ENCODE measurements at regions not wholly inside any gene's neighbourhood (a gene's known extent, or its start where the extent isn't known, plus 50 kb on each side); places are given as distances from the start of the nearest gene placed in this dataset.
A peak's percentile ranks its signal among the peaks of the same experiment; 100 is the strongest.

- peaks cover 18% of the 10 kb centered on the region for H3K4me1 ChIP-seq (ENCODE audit: low read depth, poor library complexity, severe bottlenecking)
- no peaks in the 10 kb centered on the region for H3K79me2 ChIP-seq (ENCODE audit: insufficient read depth, low read depth)
- H3K4me3 ChIP-seq (IDR thresholded peaks at IDR 0.05; ENCODE audit: insufficient read depth, low read depth, low read length) = no peak overlapping the region
- peak overlapping the region; percentile 65 for H2AFZ ChIP-seq (ENCODE audit: low read depth)
- no peaks in the 10 kb centered on the region for H3K27me3 ChIP-seq (ENCODE audit: insufficient read depth, low read depth)
- peak overlapping the region; percentile 50; the same call in 1 of the 2 replicates for H3K4me2 ChIP-seq
- no peak overlapping the region for H3K9ac ChIP-seq
- H3K36me3 ChIP-seq (ENCODE audit: insufficient read depth) = no peaks in the 10 kb centered on the region
- TF ChIP-seq CTCF (conservative IDR thresholded peaks at IDR 0.05; ENCODE audit: low read depth, low read length) = no peak
- peak overlapping the region; percentile 23; the same call in 1 of the 2 replicates for H3K27ac ChIP-seq
- no peaks in the 10 kb centered on the region for H4K20me1 ChIP-seq (ENCODE audit: insufficient read depth)
Observed at GRCh38 chr4:105060628-105061027, 86.0 kb upstream of the TET2 start.

DNA sequence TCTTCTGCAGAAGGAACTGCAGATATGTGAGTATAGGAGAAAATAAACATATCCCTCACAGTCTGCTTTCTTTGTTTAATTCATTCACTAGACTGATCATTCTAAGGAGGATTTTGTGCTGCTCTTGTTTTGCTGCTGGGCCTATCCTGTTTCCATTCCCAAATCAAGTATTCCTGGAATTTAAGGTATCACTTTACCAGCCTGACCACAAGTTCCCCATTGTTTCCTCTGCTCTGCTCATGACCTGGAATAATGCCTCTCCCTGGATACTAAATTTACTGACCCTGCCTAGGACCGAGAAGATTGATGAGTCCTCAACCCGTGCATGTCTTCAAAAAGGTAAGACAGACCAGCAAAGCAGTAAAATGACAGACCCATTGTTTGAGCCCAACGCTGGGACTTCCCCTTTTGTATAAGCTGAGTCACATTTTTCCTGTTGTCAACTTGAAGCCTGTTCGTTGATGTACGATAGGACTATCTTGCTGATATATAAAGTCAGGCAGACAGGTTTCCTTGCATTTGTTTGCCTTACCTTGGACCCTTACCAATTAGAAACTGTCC lies 85.5 kb upstream of the TET2 start:
- Histone ChIP-seq H3K36me3 (ENCODE audit: insufficient read depth) (no peaks in the 10 kb centered on the region), H3K4me2 (peak overlapping the region; percentile 50), H3K4me1 (ENCODE audit: low read depth, poor library complexity, severe bottlenecking) (peaks cover 18% of the 10 kb centered on the region), H3K9ac (peak overlapping the region; percentile 11; the same call in 1 of the 2 replicates), H4K20me1 (ENCODE audit: insufficient read depth) (no peaks in the 10 kb centered on the region), H3K4me3 (IDR thresholded peaks at IDR 0.05; ENCODE audit: insufficient read depth, low read depth, low read length) (no peak overlapping the region), H3K27ac (peak overlapping the region; percentile 23; the same call in 1 of the 2 replicates), H3K27me3 (ENCODE audit: insufficient read depth, low read depth) (no peaks in the 10 kb centered on the region), H3K79me2 (ENCODE audit: insufficient read depth, low read depth) (no peaks in the 10 kb centered on the region), H2AFZ (ENCODE audit: low read depth) (peak overlapping the region; percentile 65)
- no peak for TF ChIP-seq CTCF (conservative IDR thresholded peaks at IDR 0.05; ENCODE audit: low read depth, low read length)

GRCh38 chr4:105061731-105062130 lies 84.9 kb upstream of the TET2 start:
- no peak for TF ChIP-seq CTCF (conservative IDR thresholded peaks at IDR 0.05; ENCODE audit: low read depth, low read length)
- Histone ChIP-seq H3K4me1 (ENCODE audit: low read depth, poor library complexity, severe bottlenecking) (peaks cover 18% of the 10 kb centered on the region), H3K79me2 (ENCODE audit: insufficient read depth, low read depth) (no peaks in the 10 kb centered on the region), H3K27me3 (ENCODE audit: insufficient read depth, low read depth) (no peaks in the 10 kb centered on the region), H2AFZ (ENCODE audit: low read depth) (peak overlapping the region; percentile 65), H3K4me3 (IDR thresholded peaks at IDR 0.05; ENCODE audit: insufficient read depth, low read depth, low read length) (no peak overlapping the region), H4K20me1 (ENCODE audit: insufficient read depth) (no peaks in the 10 kb centered on the region), H3K4me2 (peak overlapping the region; percentile 50), H3K9ac (peak overlapping the region; percentile 11; the same call in 1 of the 2 replicates), H3K36me3 (ENCODE audit: insufficient read depth) (no peaks in the 10 kb centered on the region), H3K27ac (peak overlapping the region; percentile 23; the same call in 1 of the 2 replicates)

- Histone ChIP-seq H3K4me2 (no peak overlapping the region), H3K9ac (no peak overlapping the region), H2AFZ (ENCODE audit: low read depth) (no peak overlapping the region), H3K27me3 (ENCODE audit: insufficient read depth, low read depth) (no peaks in the 10 kb centered on the region), H3K27ac (no peak overlapping the region), H3K4me3 (IDR thresholded peaks at IDR 0.05; ENCODE audit: insufficient read depth, low read depth, low read length) (no peak overlapping the region), H3K36me3 (ENCODE audit: insufficient read depth) (no peaks in the 10 kb centered on the region), H3K4me1 (ENCODE audit: low read depth, poor library complexity, severe bottlenecking) (peaks cover 7% of the 10 kb centered on the region), H3K79me2 (ENCODE audit: insufficient read depth, low read depth) (no peaks in the 10 kb centered on the region), H4K20me1 (ENCODE audit: insufficient read depth) (no peaks in the 10 kb centered on the region)
- TF ChIP-seq CTCF (conservative IDR thresholded peaks at IDR 0.05; ENCODE audit: low read depth, low read length) = no peak
Observed at GRCh38 chr4:105066401-105066800, 80.3 kb upstream of the TET2 start.

Data from KMS-11 (cell line).